HG03460 (cell line): ENCODE measurements at regions not wholly inside any gene's neighbourhood (a gene's known extent, or its start where the extent isn't known, plus 50 kb on each side); places are given as distances from the start of the nearest gene placed in this dataset.

Experiments used
- ATAC-seq: cut with Tn5 transposase; IDR thresholded peaks from one replicate; pipeline ENCODE4 v1.9.1; 2021; ENCODE audit not compliant: unreplicated experiment

DNA sequence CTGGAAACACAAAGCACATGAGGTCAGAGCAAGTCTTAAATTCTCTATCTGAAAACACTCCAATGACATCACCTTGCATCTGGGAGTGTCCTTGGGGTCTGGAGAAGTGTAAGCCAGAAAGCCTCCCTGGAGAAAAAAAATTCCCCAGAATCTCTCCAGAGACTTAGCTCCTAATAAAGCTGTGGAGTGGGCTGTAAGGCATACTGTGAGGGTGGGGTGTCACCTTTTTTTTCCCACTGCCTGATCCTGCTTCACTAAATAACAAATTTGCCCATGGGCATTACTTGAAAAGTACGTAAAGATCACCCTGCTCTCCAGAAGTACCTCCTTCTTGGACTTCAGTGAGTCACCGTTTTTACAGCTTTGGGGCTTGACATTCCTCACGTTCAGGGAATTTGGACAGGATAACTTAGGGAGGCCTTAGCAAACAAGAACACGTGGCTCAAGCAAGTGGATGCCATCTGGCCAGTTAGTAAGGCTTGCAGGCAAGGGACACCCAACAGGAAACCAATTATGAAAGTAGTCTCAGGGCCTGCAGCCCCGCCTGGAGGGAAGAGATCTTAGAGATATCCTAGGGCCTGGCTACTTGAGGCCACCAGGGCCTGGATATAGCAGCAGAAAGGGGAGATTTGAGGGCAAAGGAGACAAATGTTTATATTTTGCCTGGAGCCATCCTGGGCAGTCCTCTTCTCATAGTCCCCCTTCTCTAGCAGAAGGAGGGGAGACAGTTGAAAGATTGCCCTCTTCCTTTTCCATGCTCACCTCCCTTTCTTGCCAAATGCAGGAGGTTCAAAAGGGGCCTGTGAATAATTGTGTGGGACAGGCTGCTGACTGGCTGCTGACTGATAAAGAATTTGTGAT lies 60.1 kb upstream of the PLAC1 start:
- ATAC-seq: peak; percentile 57

DNA sequence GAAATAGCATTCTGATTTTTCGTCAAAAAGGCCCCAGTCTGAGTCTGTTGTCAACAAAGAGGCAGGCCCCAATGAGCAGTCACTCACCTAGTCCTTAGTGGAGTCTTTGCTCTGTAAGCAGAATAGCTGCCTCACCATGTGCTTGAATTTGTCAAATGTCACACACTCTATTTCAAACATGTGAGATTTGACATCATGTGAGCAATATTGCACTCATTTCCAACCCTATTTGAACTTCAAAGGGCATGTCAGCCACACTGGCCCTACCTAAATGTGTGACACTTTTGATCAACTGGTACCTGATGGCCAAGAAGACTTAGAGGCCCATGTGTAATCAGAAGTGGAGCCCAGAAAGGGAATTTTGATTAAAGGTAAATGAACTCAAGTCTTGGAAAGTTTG lies 59.4 kb upstream of the PLAC1 start:
- ATAC-seq: no peak

GRCh38 chrX:134716620-134717012 lies 58.3 kb upstream of the PLAC1 start:
- ATAC-seq: no peak

GRCh38 chrX:134715930-134716619 lies 57.8 kb upstream of the PLAC1 start:
- no peak for ATAC-seq

DNA sequence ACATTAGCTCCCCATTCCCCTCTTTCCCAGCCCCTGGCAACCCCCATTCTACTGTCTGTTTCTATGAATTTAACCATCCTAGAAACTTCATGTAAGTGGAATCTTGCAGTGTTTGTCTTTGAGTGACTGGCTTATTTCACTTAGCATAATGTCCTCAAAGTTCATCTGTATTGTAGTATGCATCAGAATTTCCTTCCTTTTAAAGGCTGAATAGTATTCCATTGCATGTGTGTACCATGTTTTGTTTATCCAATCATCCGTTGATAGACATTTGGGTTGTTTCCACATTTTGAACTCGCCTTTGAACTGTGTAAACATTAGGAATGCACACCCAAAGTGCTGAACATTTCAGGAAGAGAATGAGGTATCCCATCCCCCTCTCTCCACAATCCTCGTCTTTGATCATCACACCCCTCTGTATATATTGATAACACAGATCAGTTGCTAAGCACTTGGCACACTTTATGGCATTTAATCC lies 56.4 kb upstream of the PLAC1 start:
- ATAC-seq: no peak

GRCh38 chrX:134713618-134714107 lies 55.4 kb upstream of the PLAC1 start:
- no peak for ATAC-seq

DNA sequence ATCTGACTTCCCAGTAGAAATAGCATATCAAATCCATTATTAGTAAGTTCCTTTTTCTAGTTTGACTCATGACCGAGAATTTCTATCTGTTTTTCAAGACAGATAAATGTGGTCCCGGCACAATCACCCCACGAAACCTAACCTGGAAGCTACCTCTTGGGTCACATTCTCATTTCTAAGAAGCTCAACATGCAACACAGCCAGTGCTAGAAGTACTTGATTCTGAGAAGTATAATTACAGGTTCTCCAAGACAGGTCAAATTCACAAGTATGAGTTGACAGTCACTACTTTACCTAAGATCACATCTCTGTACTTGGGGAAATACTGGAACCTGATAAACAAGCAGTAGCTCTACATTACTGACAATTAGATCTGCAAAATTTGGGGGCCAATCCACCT lies 54.0 kb upstream of the PLAC1 start:
- no peak for ATAC-seq

DNA sequence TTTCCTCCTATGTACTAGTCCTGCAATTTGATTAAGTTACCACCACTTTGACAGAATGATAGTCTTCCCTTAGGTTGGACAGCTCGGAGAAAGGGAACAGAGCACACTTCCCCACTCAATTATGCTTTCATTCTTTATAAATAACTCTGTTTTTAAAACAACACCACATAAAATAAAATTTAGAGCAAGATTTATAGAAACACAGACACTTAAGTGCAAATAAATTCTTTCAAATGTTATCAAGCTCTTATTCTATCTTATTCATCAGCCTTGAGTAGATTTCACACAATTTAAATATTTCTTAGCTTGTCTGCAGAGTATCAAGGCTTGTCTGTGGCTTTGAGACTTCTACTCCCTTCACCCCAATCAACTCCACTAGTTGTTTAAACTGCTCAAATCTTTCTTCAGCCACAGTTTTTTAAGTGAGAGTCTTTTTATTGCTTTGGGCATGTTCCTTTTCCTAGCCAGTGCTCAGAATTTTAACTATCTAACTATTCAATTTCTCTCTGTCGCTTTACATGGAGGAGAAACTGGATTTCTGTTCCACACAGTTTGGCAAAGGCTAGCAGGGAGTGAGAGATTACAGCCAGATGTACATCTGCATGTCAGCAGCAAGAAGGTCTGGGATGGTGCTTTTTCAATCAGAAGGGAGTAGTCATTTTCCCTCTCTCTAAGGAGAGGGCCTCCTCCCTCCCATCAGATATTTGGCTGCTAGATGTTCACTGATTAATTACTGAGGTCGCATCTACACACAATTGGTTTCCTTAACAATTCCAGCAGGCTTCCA lies 53.1 kb upstream of the PLAC1 start:
- ATAC-seq: no peak
